ENCODE measurements at regions not wholly inside any gene's neighbourhood (a gene's known extent, or its start where the extent isn't known, plus 50 kb on each side); places are given as distances from the start of the nearest gene placed in this dataset.

GRCh38 chr3:31242026-31242960 is 290.4 kb upstream of the STT3B start:
- no peak for TF ChIP-seq CTCF (IDR thresholded peaks at IDR 0.05; ENCODE audit: insufficient read depth, low read depth, low read length, missing control alignments)
- no peak for DNase-seq (ENCODE audit: low read depth)

GRCh38 chr3:31244929-31245817 is 287.6 kb upstream of the STT3B start:
- peak; percentile 11 for DNase-seq (ENCODE audit: low read depth)
- TF ChIP-seq CTCF (IDR thresholded peaks at IDR 0.05; ENCODE audit: insufficient read depth, low read depth, low read length, missing control alignments), result peak; percentile 7
- no peak overlapping the region for H3K4me3 ChIP-seq (ENCODE audit: low read length)

More at GRCh38 chr3:31242026-31242960, 290.4 kb upstream of the STT3B start:
- H3K4me3 ChIP-seq (ENCODE audit: low read length), result no peak overlapping the region

- H3K4me3 ChIP-seq (ENCODE audit: low read length), result no peak overlapping the region
- no peak for DNase-seq (ENCODE audit: low read depth)
- no peak for TF ChIP-seq CTCF (IDR thresholded peaks at IDR 0.05; ENCODE audit: insufficient read depth, low read depth, low read length, missing control alignments)
Observed at GRCh38 chr3:31246293-31247062, 286.2 kb upstream of the STT3B start.

- no peak for DNase-seq (ENCODE audit: low read depth)
- TF ChIP-seq CTCF (IDR thresholded peaks at IDR 0.05; ENCODE audit: insufficient read depth, low read depth, low read length, missing control alignments), result no peak
- H3K4me3 ChIP-seq (ENCODE audit: low read length), result no peak overlapping the region
Observed at GRCh38 chr3:31247063-31247447, 285.7 kb upstream of the STT3B start.

- no peak for TF ChIP-seq CTCF (IDR thresholded peaks at IDR 0.05; ENCODE audit: insufficient read depth, low read depth, low read length, missing control alignments)
- no peak overlapping the region for H3K4me3 ChIP-seq (ENCODE audit: low read length)
- DNase-seq (ENCODE audit: low read depth), result peak; percentile 59
Observed at GRCh38 chr3:31247850-31248562, 284.7 kb upstream of the STT3B start.

GRCh38 chr3:31248563-31248992 is 284.1 kb upstream of the STT3B start:
- DNase-seq (ENCODE audit: low read depth), result no peak
- TF ChIP-seq CTCF (IDR thresholded peaks at IDR 0.05; ENCODE audit: insufficient read depth, low read depth, low read length, missing control alignments), result no peak
- H3K4me3 ChIP-seq (ENCODE audit: low read length), result no peak overlapping the region

Measured in epithelial cell of esophagus (primary cell).